GM12873 (cell line): ENCODE measurements at regions not wholly inside any gene's neighbourhood (a gene's known extent, or its start where the extent isn't known, plus 50 kb on each side); places are given as distances from the start of the nearest gene placed in this dataset.

Experiments
- TF ChIP-seq, protein P1 (sequence below): IDR thresholded peaks from 2 replicates; pipeline ENCODE4 v1.5.1; 2012; ENCODE audit warnings: low read depth, mild to moderate bottlenecking, moderate library complexity, low read length, control low read depth; ENCODE audit not compliant: insufficient read depth; ENCODE audit errors: missing control alignments

DNA sequence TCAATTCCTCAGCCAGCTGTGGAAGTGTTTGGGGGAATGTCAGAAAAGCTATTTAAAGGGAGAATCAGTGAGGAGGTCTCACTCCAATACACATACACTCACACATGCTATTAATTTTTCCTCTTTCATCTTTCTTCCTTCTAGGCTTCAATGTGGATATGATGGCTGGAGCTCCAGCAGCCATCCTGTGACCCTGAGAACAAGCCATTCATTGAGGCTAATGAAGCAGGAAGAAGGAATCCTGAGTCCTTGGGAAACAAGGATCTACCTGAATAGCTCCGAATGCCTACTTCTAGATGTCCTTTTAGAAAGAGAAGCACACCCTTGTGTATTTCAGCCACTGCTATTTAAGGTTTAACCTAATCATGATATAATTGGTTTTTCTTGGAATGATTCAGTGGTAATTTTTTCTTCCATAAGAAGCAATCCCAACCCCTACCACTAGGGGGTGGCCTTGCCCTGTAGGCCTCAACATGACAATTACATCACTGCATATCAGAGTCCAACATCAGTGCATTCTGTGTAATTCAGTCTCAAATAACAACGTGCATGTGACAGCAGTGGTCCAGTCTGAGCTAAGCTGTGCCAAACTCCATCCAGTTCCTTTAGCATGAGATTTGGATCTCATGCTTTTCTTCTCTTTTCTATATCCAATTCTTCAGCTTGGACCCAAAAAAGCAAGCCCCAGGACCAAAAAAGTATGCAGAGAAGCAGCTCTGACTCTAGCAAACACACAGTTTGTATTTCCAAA is 85.3 kb upstream of the ANKRD1 start:
- TF ChIP-seq, protein P1, sequence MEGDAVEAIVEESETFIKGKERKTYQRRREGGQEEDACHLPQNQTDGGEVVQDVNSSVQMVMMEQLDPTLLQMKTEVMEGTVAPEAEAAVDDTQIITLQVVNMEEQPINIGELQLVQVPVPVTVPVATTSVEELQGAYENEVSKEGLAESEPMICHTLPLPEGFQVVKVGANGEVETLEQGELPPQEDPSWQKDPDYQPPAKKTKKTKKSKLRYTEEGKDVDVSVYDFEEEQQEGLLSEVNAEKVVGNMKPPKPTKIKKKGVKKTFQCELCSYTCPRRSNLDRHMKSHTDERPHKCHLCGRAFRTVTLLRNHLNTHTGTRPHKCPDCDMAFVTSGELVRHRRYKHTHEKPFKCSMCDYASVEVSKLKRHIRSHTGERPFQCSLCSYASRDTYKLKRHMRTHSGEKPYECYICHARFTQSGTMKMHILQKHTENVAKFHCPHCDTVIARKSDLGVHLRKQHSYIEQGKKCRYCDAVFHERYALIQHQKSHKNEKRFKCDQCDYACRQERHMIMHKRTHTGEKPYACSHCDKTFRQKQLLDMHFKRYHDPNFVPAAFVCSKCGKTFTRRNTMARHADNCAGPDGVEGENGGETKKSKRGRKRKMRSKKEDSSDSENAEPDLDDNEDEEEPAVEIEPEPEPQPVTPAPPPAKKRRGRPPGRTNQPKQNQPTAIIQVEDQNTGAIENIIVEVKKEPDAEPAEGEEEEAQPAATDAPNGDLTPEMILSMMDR, result peak; percentile 97

DNA sequence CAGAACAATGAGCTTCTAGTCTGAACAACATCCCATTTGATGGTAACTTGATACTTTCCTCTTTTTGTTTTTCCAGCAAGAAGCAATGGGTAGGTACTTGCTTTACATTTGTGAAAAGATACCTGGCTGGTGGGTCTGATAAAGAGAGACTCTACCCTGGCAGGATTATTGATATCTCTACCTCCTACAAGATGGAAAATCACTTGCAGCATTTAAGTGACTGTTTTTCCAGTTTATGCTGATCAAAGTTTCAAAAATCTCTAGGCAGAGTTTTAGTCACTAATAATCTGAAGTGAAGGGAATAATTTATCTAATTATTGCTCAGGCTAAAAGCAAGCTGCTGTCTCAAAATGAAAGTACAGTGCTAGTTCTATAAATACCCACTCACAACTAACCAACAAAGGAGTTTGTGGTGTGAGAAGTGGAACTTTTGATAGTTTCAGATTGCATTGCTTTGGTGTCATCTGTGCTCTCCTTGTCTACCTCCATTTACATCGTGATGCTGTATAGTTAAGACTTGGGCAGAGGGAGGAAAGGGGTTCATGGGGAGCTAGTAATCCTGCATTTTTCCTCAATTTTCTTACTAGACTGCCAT is 86.0 kb upstream of the ANKRD1 start:
- TF ChIP-seq, protein P1, result no peak

DNA sequence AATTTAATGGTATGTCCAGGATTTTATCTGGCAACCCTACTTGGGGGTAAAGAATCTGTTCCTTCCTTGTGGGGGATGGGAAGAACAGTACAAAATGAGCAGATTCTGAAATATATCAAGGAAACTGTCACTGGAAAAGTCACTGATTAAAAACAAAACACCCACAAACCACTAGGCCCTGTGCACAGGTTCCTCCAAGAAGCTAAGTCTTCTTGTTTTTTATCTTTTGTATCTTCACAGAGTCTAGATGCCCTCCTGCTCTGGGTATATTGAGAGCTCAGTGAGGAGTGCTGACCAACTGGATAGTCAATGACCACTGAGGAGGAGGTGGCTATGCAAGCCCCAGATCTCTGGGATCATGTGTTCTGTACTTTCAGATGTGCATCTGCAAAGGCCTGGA is 86.8 kb upstream of the ANKRD1 start:
- TF ChIP-seq, protein P1, result no peak

DNA sequence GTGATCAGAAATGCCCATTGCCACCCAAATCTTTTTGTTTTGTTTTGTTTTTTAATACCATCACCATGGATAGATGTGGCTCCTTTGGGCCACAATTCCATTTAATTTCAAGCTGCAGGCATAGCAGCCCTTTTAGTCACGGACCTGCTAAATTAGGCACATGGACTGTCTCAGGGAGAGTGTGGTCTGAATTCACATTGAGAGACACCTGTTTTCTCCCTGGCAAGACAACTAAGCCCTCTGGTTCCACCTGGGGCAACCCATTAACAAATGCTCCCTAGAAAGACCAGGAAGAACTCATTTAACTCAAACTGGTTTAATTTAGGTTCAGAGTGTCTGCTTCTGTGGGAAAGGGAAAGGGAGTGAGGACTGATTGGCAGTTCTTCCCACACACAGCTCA is 88.2 kb upstream of the ANKRD1 start:
- TF ChIP-seq, protein P1, result no peak

DNA sequence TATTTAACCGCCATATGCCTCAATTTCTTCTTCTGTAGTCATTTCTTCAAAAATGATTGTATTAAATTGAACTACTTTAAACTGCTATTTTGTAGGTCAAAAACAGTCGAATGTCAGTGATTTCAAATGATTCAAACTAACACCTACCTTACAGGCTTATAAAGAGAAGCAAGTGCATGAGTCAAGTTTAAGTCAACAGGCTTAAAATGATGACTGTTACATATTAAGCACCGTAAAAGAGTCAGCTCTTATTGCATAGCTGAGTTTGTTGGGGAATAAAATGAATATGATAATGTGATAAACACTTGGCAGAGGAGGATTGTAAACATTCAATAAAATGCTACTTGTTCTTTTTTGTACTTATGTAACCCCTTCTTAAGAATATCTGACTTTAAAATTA is 90.1 kb upstream of the ANKRD1 start:
- TF ChIP-seq, protein P1, result no peak

DNA sequence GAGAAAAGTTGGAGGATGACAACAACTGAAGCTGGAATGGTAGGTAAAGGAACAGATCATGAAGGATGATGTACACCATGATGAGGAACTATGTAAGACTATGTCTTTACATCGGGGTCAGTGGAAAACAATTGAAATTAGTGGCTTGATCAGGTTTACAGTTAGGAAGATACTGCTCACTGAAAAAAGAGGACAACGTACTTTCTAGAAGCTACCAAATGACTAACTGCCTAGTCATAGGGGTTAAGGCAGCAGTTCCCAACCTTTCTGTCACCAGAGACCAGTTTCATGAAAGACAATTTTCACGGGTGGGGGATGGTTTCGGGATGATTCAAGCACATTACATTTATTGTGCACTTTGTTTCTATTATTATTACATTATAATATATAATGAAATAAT is 91.6 kb upstream of the ANKRD1 start:
- TF ChIP-seq, protein P1, result no peak

DNA sequence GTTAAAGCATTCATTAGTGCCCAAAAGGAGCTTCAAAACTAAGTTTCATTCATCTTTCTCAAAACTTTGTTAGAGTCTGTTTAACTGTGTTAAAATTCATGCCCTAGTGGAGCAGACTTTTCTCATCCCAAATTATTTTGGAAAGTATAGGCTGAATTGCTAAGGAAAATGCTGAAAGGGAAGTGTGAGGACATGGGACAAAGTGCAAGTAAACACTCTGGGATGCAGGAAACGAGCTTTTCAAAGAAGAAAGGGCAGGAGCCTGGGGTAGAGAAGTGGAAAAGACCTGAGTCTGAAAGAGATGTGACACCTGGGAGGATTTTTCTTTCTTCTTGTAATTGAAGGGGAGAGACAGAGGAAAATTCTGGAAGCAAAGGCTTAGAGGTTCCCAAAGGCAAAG is 93.1 kb upstream of the ANKRD1 start:
- TF ChIP-seq, protein P1, result no peak
